K562 (cell line): ENCODE measurements at regions not wholly inside any gene's neighbourhood (a gene's known extent, or its start where the extent isn't known, plus 50 kb on each side); places are given as distances from the start of the nearest gene placed in this dataset.

Experiments
- ATAC-seq: fragments of 200-7000 bp; cut with Tn5 transposase; 3 replicates; pipeline ENCODE4 v1.9.1; 2020; ENCODE audit warnings: moderate library complexity
- BruUV-seq: library from RNA; stranded (reverse); fragments of 400-500 nt; replicated peaks from 2 replicates; lab custom pipeline; 2021; lab: Mats Ljungman, UMichigan
- CTCF ChIA-PET: fragments of 300-600 bp; formaldehyde crosslinking; extraction: SDS; loops from one replicate; lab custom pipeline; 2021; ENCODE audit warnings: low intra/inter-chr PET ratio; lab: Yijun Ruan, JAX
- POLR2A ChIA-PET: fragments of 300-600, 350-650 bp; sonication (Branson Sonifier 250); formaldehyde crosslinking; extraction: SDS; loops from one replicate; lab custom pipeline; 2021; ENCODE audit warnings: antibody characterized with exemption, inconsistent platforms; lab: Yijun Ruan, JAX
- DNase-seq, 4 experiments: peaks; one replicate each; pipeline versions ENCODE4 v3.0.0 to v3.0.0-alpha.2; 2011 to 2018; ENCODE audit warnings: low spot score in 3 of 4, mixed read lengths in 3 of 4; ENCODE audit errors: extremely low read depth in 1 of 4
- FAIRE-seq: peaks from 2 replicates; lab custom pipeline; 2011; peaks lifted over from hg19 to GRCh38; lab: Jason Lieb, UNC
- H2AFZ ChIP-seq: 2 replicates; pipeline ENCODE4 v1.6.0; 2011; ENCODE audit warnings: low read depth, low read length, control low read depth, inconsistent platforms
- H3K27ac ChIP-seq: fragments of 200-600 bp; 3 replicates; pipeline ENCODE4 v1.8.0; 2011; ENCODE audit warnings: low read depth, mild to moderate bottlenecking, control low read depth, inconsistent platforms, low read length, moderate library complexity, mixed read lengths; ENCODE audit errors: extremely low read depth
- H3K27me3 ChIP-seq, 2 experiments: fragments of 300-600 bp in 1 of 2; 2 replicates in 1 of 2; 3 replicates in 1 of 2; pipeline versions ENCODE4 v1.6.0 to v1.8.0; 2011; ENCODE audit warnings: inconsistent platforms in 2 of 2, low read length in 2 of 2, mild to moderate bottlenecking in 1 of 2, mixed read lengths in 1 of 2, moderate library complexity in 1 of 2; ENCODE audit not compliant: control insufficient read depth in 2 of 2, insufficient read depth in 2 of 2
- H3K36me3 ChIP-seq: fragments of 300-600 bp; 3 replicates; pipeline ENCODE4 v1.8.0; 2011; ENCODE audit warnings: mild to moderate bottlenecking, low read length, inconsistent platforms; ENCODE audit not compliant: control insufficient read depth, insufficient read depth
- H3K4me1 ChIP-seq, 2 experiments: fragments of 200-600 bp in 1 of 2; replicated peaks in 1 of 2; 2 replicates in 1 of 2; 3 replicates in 1 of 2; pipeline versions ENCODE4 v1.5.1 to v1.8.0; 2011; ENCODE audit warnings: inconsistent platforms in 2 of 2, low read length in 2 of 2, mild to moderate bottlenecking in 1 of 2, mixed read lengths in 1 of 2, moderate library complexity in 1 of 2; ENCODE audit not compliant: control insufficient read depth in 2 of 2, insufficient read depth in 2 of 2
- H3K4me2 ChIP-seq: 2 replicates; pipeline ENCODE4 v1.6.1; 2011; ENCODE audit warnings: low read length, control low read depth, inconsistent platforms, mixed read lengths; ENCODE audit not compliant: insufficient read depth
- H3K4me3 ChIP-seq: fragments of 200-600 bp; sonication (generic), shearing (Covaris generic); 2 replicates; pipeline ENCODE4 v1.5.1; 2016; ENCODE audit warnings: control low read depth, inconsistent platforms
- H3K79me2 ChIP-seq: fragments of 200-600 bp; 3 replicates; pipeline ENCODE4 v1.8.0; 2011; ENCODE audit warnings: low read length, inconsistent platforms; ENCODE audit not compliant: control insufficient read depth, insufficient read depth
- H3K9ac ChIP-seq, 2 experiments: 2 replicates each; pipeline versions ENCODE4 v1.6.0 to v1.6.1; 2011; ENCODE audit warnings: low read depth in 2 of 2, low read length in 2 of 2, control low read depth in 1 of 2, inconsistent platforms in 1 of 2, mild to moderate bottlenecking in 1 of 2, mixed read lengths in 1 of 2; ENCODE audit not compliant: insufficient read depth in 1 of 2
- H3K9me1 ChIP-seq: one replicate; pipeline ENCODE4 v1.6.0; 2011; ENCODE audit warnings: inconsistent platforms, mild to moderate bottlenecking, low read length, moderate library complexity; ENCODE audit not compliant: control insufficient read depth, insufficient read depth
- H3K9me3 ChIP-seq: replicated peaks from 2 replicates; pipeline ENCODE4 v1.5.1; 2011; ENCODE audit warnings: low read depth, low read length, inconsistent platforms; ENCODE audit not compliant: control insufficient read depth, insufficient read depth
- H4K20me1 ChIP-seq: replicated peaks from 2 replicates; pipeline ENCODE4 v1.6.1; 2011; ENCODE audit warnings: low read length, inconsistent platforms, mixed read lengths; ENCODE audit not compliant: control insufficient read depth, insufficient read depth
- CHD2 ChIP-seq: IDR thresholded peaks from 2 replicates; pipeline ENCODE4 v1.6.1; 2011; ENCODE audit warnings: low read depth, low read length
- DIDO1 ChIP-seq: fragments of 450-650 bp; IDR thresholded peaks from 2 replicates; pipeline ENCODE4 v1.6.1; 2016; ENCODE audit warnings: low read depth, missing biosample characterization, missing genetic modification characterization
- EP400 ChIP-seq: fragments of 450-650 bp; IDR thresholded peaks from 2 replicates; pipeline ENCODE4 v1.6.1; 2017; ENCODE audit warnings: antibody characterized with exemption, mild to moderate bottlenecking, moderate library complexity
- HMGN3 ChIP-seq: IDR thresholded peaks from 2 replicates; pipeline ENCODE4 v1.6.1; 2011; ENCODE audit warnings: borderline replicate concordance, low read depth, mild to moderate bottlenecking, mixed read lengths, low read length; ENCODE audit not compliant: insufficient read length; ENCODE audit errors: extremely low read depth
- KLF1 ChIP-seq: fragments of 450-650 bp; IDR thresholded peaks from 2 replicates; pipeline ENCODE4 v1.6.1; 2016; ENCODE audit warnings: missing genetic modification characterization, missing compliant biosample characterization
- MAFG ChIP-seq: fragments of 450-650 bp; conservative IDR thresholded peaks from 2 replicates; pipeline ENCODE4 v1.6.1; 2016; ENCODE audit warnings: missing genetic modification characterization, missing compliant biosample characterization
- NR3C1 ChIP-seq: sonication (generic); formaldehyde crosslinking; IDR thresholded peaks from 2 replicates; pipeline ENCODE4 v1.8.1; 2022; ENCODE audit warnings: missing genetic modification reagents
- SIRT6 ChIP-seq: IDR thresholded peaks from one replicate; pipeline ENCODE4 v1.6.1; 2012; ENCODE audit warnings: low read depth, mild to moderate bottlenecking, control low read depth, inconsistent platforms, low read length, moderate library complexity
- ZBTB34 ChIP-seq: fragments of 250-450 bp; sonication (Bioruptor Pico); IDR thresholded peaks from 2 replicates; pipeline ENCODE4 v1.8.0; 2021; ENCODE audit warnings: mild to moderate bottlenecking, moderate library complexity
- ZNF175 ChIP-seq: fragments of 200-800 bp; sonication (Bioruptor generic); IDR thresholded peaks from 2 replicates; pipeline ENCODE4 v1.6.1; 2016; ENCODE audit warnings: low read depth, mild to moderate bottlenecking, missing genetic modification characterization, missing compliant biosample characterization
- ZNF197 ChIP-seq: fragments of 200-800 bp; sonication (Bioruptor generic); IDR thresholded peaks from 2 replicates; pipeline ENCODE4 v1.6.1; 2016; ENCODE audit warnings: low read depth, missing genetic modification characterization, missing compliant biosample characterization
- ZNF280A ChIP-seq: fragments of 450-650 bp; IDR thresholded peaks from 2 replicates; pipeline ENCODE4 v1.6.1; 2018; ENCODE audit warnings: mild to moderate bottlenecking, low read depth; ENCODE audit not compliant: partially characterized antibody
- WGBS: fragments of 100-300 bp; shearing (Covaris generic); methylation state at CpG from one replicate; pipeline ENCODE4 v1.1.6; 2016; ENCODE audit warnings: low coverage, mixed read lengths; ENCODE audit not compliant: insufficient coverage; ENCODE audit errors: missing lambda C conversion rate; 5-methylcytosine and 5-hydroxymethylcytosine counted together
- in situ Hi-C: fragments of 300-500 bp; cut with MboI; formaldehyde crosslinking; loops from 4 replicates; pipeline ENCODE4 v1.15.0; 2018; ENCODE audit warnings: inconsistent platforms, mixed read lengths
- intact Hi-C: fragments of 100-400 bp; cut with micrococcal nuclease; formaldehyde crosslinking; loops from 2 replicates; pipeline ENCODE4 v1.14.2; 2022
- TF ChIP-seq, protein P1 (sequence below): sonication (generic); formaldehyde crosslinking; IDR thresholded peaks from 2 replicates; pipeline ENCODE4 v1.8.1; 2022; ENCODE audit warnings: missing genetic modification reagents
- TF ChIP-seq, protein P2 (sequence below): IDR thresholded peaks from 2 replicates; pipeline ENCODE4 v1.6.1; 2014; ENCODE audit warnings: antibody characterized with exemption

- CTCF ChIA-PET, result interaction anchor here (0.5 kb wide), 1 partner anchor 272 kb away, joined by 6 read pairs; no protein-coding TSS in a partner anchor
- H3K9me3 ChIP-seq, result peaks cover 1% of the 10 kb centered on the region; the same call in 1 of the 2 replicates
- no peak overlapping the region for H2AFZ ChIP-seq
- no peak for DNase-seq
- intact Hi-C loops, result no loop called here
- H3K79me2 ChIP-seq, result no peaks in the 10 kb centered on the region
- H3K9ac ChIP-seq, result no peak overlapping the region
- POLR2A ChIA-PET, result interaction anchor here (0.6 kb wide), 1 partner anchor 167 kb away, joined by 3 read pairs; no protein-coding TSS in a partner anchor
- H3K27ac ChIP-seq, result no peak overlapping the region
- H3K36me3 ChIP-seq, result peaks cover 5% of the 10 kb centered on the region; the same call in 1 of the 3 replicates
- no peak overlapping the region for H3K4me3 ChIP-seq
- no peaks in the 10 kb centered on the region for H4K20me1 ChIP-seq
- no peak for ATAC-seq
- no TSS peak for BruUV-seq
- peaks cover 8% of the 10 kb centered on the region in 2 experiments; a peak in 2 of 5 replicates for H3K4me1 ChIP-seq
- in situ Hi-C loops, result no loop called here
- no peak overlapping the region for H3K4me2 ChIP-seq
- no peaks in the 10 kb centered on the region for H3K27me3 ChIP-seq
- no peak for FAIRE-seq
- no peaks in the 10 kb centered on the region for H3K9me1 ChIP-seq
- WGBS, result 69% methylated on average over 3 of the region's 3 CpGs
- TF ChIP-seq SIRT6, result no peak
- no peak for TF ChIP-seq ZNF175
- TF ChIP-seq DIDO1, result no peak
- TF ChIP-seq HMGN3, result no peak
- TF ChIP-seq EP400, result no peak
- TF ChIP-seq KLF1 (tag), result no peak
- TF ChIP-seq NR3C1, result no peak
- no peak for TF ChIP-seq CHD2
- TF ChIP-seq ZNF197 (CRISPR knock-in tag), result no peak
- TF ChIP-seq, protein P1, sequence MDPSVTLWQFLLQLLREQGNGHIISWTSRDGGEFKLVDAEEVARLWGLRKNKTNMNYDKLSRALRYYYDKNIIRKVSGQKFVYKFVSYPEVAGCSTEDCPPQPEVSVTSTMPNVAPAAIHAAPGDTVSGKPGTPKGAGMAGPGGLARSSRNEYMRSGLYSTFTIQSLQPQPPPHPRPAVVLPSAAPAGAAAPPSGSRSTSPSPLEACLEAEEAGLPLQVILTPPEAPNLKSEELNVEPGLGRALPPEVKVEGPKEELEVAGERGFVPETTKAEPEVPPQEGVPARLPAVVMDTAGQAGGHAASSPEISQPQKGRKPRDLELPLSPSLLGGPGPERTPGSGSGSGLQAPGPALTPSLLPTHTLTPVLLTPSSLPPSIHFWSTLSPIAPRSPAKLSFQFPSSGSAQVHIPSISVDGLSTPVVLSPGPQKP (CRISPR knock-in tag), result no peak
- no peak for TF ChIP-seq MAFG (tag)
- TF ChIP-seq ZNF280A, result no peak
- TF ChIP-seq ZBTB34, result no peak
- TF ChIP-seq, protein P2, sequence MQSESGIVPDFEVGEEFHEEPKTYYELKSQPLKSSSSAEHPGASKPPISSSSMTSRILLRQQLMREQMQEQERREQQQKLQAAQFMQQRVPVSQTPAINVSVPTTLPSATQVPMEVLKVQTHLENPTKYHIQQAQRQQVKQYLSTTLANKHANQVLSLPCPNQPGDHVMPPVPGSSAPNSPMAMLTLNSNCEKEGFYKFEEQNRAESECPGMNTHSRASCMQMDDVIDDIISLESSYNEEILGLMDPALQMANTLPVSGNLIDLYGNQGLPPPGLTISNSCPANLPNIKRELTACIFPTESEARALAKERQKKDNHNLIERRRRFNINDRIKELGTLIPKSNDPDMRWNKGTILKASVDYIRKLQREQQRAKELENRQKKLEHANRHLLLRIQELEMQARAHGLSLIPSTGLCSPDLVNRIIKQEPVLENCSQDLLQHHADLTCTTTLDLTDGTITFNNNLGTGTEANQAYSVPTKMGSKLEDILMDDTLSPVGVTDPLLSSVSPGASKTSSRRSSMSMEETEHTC, result no peak
These were observed 147.7 kb downstream of the GPX5 start for GRCh38 chr6:28673417-28673786.
